PC-9 (cell line): ENCODE measurements at regions not wholly inside any gene's neighbourhood (a gene's known extent, or its start where the extent isn't known, plus 50 kb on each side); places are given as distances from the start of the nearest gene placed in this dataset.

ENCODE experiments used
- EZH2 ChIP-seq: fragments of 200-600 bp; sonication (generic); IDR thresholded peaks from 2 replicates; pipeline ENCODE4 v1.8.0; 2017; ENCODE audit warnings: antibody characterized with exemption, low read depth
- TF ChIP-seq, protein P1 (sequence below): fragments of 200-600 bp; sonication (generic); conservative IDR thresholded peaks from 2 replicates; pipeline ENCODE4 v1.6.1; 2017; ENCODE audit warnings: mixed run types, antibody characterized with exemption, mild to moderate bottlenecking, moderate library complexity

- TF ChIP-seq, protein P1, sequence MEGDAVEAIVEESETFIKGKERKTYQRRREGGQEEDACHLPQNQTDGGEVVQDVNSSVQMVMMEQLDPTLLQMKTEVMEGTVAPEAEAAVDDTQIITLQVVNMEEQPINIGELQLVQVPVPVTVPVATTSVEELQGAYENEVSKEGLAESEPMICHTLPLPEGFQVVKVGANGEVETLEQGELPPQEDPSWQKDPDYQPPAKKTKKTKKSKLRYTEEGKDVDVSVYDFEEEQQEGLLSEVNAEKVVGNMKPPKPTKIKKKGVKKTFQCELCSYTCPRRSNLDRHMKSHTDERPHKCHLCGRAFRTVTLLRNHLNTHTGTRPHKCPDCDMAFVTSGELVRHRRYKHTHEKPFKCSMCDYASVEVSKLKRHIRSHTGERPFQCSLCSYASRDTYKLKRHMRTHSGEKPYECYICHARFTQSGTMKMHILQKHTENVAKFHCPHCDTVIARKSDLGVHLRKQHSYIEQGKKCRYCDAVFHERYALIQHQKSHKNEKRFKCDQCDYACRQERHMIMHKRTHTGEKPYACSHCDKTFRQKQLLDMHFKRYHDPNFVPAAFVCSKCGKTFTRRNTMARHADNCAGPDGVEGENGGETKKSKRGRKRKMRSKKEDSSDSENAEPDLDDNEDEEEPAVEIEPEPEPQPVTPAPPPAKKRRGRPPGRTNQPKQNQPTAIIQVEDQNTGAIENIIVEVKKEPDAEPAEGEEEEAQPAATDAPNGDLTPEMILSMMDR: no peak
- no peak for TF ChIP-seq EZH2
Observed at GRCh38 chr2:22301228-22301627, 1083.8 kb upstream of the KLHL29 start.
